Stomach smooth muscle (tissue), 2 donors: ENCODE measurements at regions not wholly inside any gene's neighbourhood (a gene's known extent, or its start where the extent isn't known, plus 50 kb on each side); places are given as distances from the start of the nearest gene placed in this dataset.

Experiments
- H3K27ac ChIP-seq: one replicate; pipeline ENCODE4 v1.7.0; 2013; ENCODE audit warnings: mild to moderate bottlenecking, low read length, inconsistent platforms
- H3K27me3 ChIP-seq, 2 donors: one replicate each; pipeline ENCODE4 v1.7.0; 2013; ENCODE audit warnings: low read length in 2 of 2; ENCODE audit not compliant: insufficient read depth in 2 of 2, control insufficient read depth in 1 of 2
- H3K36me3 ChIP-seq, 2 donors: one replicate each; pipeline ENCODE4 v1.7.0; 2013; ENCODE audit warnings: low read length in 2 of 2; ENCODE audit not compliant: control insufficient read depth in 2 of 2, insufficient read depth in 2 of 2
- H3K4me1 ChIP-seq: one replicate; pipeline ENCODE4 v1.7.0; 2013; ENCODE audit warnings: low read length; ENCODE audit not compliant: control insufficient read depth, insufficient read depth
- H3K4me3 ChIP-seq, 2 donors: one replicate each; pipeline ENCODE4 v1.7.0; 2013; ENCODE audit warnings: low read length in 2 of 2
- H3K9ac ChIP-seq, 2 donors: one replicate each; pipeline ENCODE4 v1.7.0; 2013; ENCODE audit warnings: low read length in 2 of 2, mild to moderate bottlenecking in 1 of 2
- H3K9me3 ChIP-seq, 2 donors: one replicate each; pipeline ENCODE4 v1.7.0; 2013; ENCODE audit warnings: low read length in 2 of 2; ENCODE audit not compliant: control insufficient read depth in 2 of 2
- donor health status: healthy.
- donor health status: Pancreatic carcinoma.

DNA sequence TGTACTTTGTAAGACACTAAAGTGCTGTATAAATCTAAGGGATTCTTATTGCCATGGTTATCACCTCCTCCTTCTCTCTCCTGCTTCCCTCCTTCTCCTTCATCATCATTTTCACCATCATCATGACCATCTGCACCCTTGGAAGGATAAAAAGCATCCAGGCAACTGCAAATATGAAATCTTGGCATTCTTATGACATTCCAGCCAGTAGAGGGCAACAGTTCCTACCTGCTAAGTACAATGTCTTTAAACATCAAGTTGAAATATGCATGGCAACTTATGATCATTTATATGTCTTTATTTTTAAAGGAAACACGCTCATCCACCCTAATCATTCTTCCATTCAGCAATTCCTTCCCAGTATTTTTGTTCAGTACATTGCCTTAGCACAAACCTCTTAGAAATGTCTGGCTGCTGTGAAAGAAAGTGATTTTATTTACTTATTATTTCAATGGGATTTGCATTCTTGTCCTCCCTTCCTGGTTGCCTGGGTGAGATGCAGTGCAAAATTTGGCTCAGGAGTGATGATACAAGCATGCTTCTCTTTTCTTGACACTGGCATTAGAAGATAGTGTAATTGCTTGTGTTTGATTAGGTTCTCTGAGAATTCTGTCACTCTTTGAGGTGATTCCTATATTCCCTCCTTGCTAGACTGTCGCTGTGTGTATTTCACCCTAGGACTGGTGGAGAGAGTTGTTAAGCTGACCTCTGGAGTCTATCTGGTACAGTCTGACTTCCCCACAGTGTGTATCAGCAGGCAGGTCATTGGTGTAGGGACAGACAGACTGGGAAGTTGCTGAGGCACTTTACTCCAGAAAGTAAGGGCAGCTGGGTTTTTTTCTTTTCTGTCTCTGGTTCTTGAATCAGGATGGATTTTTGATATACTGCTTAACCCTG is 188.5 kb upstream of the BMPER start:
- no peak overlapping the region for H3K4me3 ChIP-seq
- no peak overlapping the region for H3K9ac ChIP-seq
- H3K36me3 ChIP-seq = no peaks in the 10 kb centered on the region
- H3K27me3 ChIP-seq = no peaks in the 10 kb centered on the region
- H3K9me3 ChIP-seq = peaks cover 0 to 2% of the 10 kb centered on the region in 2 donors
- H3K4me1 ChIP-seq = peaks cover 10% of the 10 kb centered on the region
- no peak overlapping the region for H3K27ac ChIP-seq

DNA sequence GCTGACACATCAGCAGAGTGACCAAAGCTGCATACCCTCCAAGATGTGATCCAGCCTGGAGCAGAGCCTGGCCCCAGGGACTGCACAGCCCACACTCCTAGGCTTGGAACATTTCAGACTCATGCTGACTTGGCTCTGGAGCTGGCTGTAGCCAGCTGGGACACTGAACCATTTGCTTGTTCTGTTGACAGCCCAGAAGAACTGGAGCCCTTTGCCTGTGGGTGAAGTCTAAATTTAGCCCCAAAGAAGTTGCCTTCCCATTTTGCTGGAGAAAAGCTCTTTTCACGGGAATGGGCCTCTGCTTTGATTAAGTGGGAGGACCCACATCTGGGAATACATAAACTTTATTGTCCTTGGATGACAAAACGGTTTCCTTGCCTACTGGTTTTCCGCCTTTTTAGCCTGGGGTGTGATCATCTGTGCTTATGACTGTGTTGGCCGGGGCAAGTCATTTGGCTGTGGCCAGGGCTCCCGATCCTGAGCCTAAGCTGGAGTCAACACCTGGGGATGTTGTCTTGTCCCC is 186.2 kb upstream of the BMPER start:
- Histone ChIP-seq H3K4me3 (no peak overlapping the region), H3K4me1 (peaks cover 10% of the 10 kb centered on the region), H3K27me3 (no peaks in the 10 kb centered on the region), H3K9ac (no peak overlapping the region), H3K9me3 (peaks cover 0 to 2% of the 10 kb centered on the region in 2 donors), H3K36me3 (no peaks in the 10 kb centered on the region), H3K27ac (no peak overlapping the region)

DNA sequence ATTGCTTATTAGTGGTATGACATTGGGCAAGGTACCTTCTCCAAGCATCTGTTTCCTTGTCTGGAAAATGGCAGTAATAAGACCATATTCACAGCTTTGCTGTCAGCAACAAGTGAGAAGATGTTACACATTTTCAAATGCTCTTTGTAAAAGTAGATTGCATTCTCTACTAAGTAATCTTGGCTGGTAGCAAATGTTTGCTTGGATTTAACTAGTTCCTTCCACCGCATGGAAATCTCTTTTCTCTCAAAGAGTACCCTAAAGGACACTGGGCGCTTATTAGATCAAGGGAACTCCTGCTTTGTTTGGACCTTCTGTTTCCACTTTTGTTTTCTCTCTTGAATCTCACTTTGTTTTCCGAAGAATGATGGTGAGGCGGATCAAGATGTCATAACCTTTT is 185.2 kb upstream of the BMPER start:
- Histone ChIP-seq H3K4me3 (no peak overlapping the region), H3K9me3 (peaks cover 0 to 2% of the 10 kb centered on the region in 2 donors), H3K9ac (no peak overlapping the region), H3K36me3 (no peaks in the 10 kb centered on the region), H3K27ac (no peak overlapping the region), H3K4me1 (peaks cover 10% of the 10 kb centered on the region), H3K27me3 (no peaks in the 10 kb centered on the region)

DNA sequence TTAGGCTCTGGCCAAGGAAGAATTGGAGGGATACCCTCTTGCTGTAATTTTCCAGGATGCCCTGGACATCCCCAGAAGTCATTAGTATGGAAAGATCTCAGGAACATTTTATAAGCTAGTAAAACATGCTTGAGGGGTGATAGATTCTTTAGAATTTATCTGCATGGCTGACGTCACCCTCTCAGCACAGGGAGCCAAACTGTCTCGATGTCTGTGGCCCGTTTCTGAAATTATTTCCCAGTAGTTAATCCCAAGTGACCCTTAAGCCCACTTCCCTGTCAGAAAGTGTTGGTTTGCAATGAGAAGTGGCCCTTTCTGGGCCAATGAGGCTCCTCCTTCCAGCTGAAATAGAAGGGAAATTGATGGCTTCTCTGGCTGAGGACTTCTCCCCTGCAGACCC is 184.5 kb upstream of the BMPER start:
- no peak overlapping the region for H3K27ac ChIP-seq
- H3K9me3 ChIP-seq = peaks cover 0 to 2% of the 10 kb centered on the region in 2 donors
- H3K4me1 ChIP-seq = peaks cover 10% of the 10 kb centered on the region
- H3K4me3 ChIP-seq = no peak overlapping the region
- H3K27me3 ChIP-seq = no peaks in the 10 kb centered on the region
- no peaks in the 10 kb centered on the region for H3K36me3 ChIP-seq
- H3K9ac ChIP-seq = no peak overlapping the region

DNA sequence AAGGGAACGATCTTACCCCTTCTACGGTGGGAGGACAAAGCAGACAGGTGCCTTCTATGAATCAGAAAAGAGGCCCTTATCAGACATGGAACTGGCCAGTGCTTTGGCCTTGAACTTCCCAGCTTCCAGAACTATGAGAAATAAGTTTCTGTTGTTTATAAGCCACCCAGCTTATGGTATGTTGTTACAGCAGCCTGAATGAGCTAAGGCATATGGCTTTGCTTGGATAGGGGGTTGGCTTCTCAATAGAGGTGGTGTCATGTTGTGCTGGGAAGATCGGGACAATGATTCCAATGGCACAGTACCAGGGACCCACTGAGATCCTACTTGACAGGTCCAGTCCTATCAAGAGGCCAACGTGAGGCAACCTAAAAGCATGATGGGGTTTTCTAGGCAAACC is 183.4 kb upstream of the BMPER start:
- Histone ChIP-seq H3K36me3 (no peaks in the 10 kb centered on the region), H3K27me3 (no peaks in the 10 kb centered on the region), H3K9me3 (peaks cover 0 to 2% of the 10 kb centered on the region in 2 donors), H3K9ac (no peak overlapping the region), H3K4me3 (no peak overlapping the region), H3K4me1 (peaks cover 10% of the 10 kb centered on the region), H3K27ac (no peak overlapping the region)

DNA sequence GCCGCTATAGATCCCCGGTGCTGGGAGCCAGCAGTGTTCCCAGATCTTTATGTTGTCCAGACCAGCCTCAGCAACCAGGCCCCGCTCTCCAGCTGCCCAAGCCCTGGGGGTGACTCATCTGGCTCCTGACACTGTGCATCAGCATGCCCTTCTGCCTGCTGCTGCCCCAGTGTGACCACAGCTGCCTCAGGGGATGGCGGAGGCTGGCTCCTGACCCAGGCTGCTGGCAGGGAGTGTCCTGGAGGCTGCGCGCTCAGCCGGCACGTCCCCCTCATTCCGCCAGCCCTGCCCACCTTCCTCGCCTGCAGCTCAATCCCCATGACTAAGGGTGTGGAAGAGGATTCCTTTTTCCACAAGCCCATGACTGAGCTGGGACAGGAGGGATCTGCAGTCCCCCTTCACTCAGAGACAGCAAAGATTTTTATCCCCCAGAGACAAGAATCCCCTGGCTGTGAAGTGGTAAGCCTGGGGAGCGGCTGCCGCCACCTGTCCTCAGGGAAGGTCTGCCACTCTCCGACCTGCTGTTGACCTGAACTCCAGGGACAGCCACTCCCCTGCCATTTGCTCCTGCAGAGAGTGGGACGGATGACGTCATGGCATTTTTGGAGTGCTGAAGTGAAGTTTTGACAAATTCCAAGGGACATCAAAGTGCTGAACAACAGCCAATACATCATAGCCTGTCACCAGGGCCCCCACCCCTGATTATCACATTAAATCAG is 182.8 kb upstream of the BMPER start:
- H3K9me3 ChIP-seq = no peaks in the 10 kb centered on the region
- H3K27ac ChIP-seq = no peak overlapping the region
- H3K4me3 ChIP-seq = no peak overlapping the region
- H3K9ac ChIP-seq = no peak overlapping the region
- peaks cover 10% of the 10 kb centered on the region for H3K4me1 ChIP-seq
- H3K36me3 ChIP-seq = no peaks in the 10 kb centered on the region
- no peaks in the 10 kb centered on the region for H3K27me3 ChIP-seq

DNA sequence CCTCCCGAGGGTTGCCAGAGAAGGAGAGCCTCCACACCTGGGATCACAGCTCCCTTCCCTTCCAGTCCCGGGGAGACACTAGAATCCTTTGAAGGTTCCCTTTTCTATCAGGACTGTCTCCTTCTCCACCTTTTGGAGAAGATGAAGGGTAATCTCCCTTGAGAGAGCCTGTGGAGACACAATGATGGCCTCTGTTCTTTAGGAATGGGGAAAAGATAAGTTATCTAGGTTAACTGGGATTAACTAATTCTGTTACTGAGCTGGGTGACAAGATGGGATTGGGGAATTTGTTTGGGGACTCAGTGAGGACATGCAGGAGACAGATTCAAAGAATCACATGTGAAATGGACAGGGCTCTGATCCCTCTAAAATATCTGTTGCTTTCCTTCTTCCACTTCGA is 181.1 kb upstream of the BMPER start:
- no peaks in the 10 kb centered on the region for H3K36me3 ChIP-seq
- no peaks in the 10 kb centered on the region for H3K9me3 ChIP-seq
- no peak overlapping the region for H3K27ac ChIP-seq
- peaks cover 7% of the 10 kb centered on the region for H3K4me1 ChIP-seq
- no peaks in the 10 kb centered on the region for H3K27me3 ChIP-seq
- H3K9ac ChIP-seq = no peak overlapping the region
- no peak overlapping the region for H3K4me3 ChIP-seq

DNA sequence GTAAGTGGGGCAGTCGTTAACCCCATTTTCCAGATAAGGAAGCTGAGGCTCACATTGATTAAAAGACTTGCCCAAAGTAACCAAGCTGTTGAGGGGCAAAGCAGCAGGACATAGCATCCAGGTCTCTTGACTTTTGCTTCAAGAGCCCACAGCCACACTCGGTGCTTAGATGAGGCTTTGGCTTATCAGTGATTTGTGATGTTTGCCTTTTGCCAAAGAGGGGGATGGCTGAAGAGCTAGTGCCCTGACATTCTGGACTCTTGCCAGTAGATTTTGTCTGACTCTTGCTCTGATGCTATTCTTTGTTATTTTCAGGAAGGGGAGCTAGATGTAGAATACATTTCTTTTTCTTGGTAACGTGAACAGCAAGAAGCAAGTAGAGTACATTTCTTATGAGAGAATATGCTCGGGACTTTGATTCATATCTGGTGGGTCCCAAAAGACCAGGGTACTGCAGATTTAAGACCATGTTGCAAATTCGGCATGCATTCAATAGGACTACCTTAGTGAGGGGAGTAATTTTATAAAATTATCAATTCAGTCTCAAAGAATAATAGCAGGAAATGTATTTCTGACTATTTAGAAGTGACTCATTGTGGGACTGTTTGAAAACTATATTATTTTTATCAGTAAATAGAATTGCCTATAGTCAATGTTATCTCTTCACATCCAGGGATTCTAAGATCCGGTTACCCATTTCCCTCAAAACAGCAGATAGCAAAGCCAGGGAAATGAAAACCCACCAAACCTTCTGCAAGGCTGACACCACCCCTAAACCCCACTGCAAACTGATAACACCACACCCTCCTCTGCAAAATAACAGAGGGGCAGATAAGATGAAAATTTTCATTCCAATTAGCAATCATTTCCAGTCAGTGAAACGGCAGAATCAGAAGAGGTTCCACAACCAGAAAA is 180.0 kb upstream of the BMPER start:
- Histone ChIP-seq H3K4me3 (no peak overlapping the region), H3K27ac (no peak overlapping the region), H3K9ac (no peak overlapping the region), H3K9me3 (no peaks in the 10 kb centered on the region), H3K27me3 (no peaks in the 10 kb centered on the region), H3K4me1 (peaks cover 8% of the 10 kb centered on the region), H3K36me3 (no peaks in the 10 kb centered on the region)

DNA sequence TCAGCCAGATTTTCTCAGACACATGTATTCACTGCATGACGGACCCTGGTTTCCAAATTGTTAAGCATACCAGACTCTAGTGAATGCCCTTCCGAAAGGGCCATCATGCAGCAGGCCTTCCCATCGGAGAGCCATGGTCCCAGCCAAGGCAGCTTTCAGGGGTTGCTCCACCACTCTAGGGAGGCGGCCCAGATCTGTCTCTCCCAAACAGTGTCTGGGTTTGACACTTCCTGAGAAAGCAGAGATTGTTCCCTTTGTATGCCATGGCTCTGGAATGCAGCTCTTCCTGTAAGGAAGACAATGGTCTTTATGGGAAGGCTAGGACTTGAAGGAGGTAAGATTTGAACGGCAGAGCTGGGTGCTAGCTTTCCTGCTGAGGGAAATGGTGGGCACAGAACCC is 178.8 kb upstream of the BMPER start:
- peaks cover 8% of the 10 kb centered on the region for H3K4me1 ChIP-seq
- H3K4me3 ChIP-seq = no peak overlapping the region
- no peak overlapping the region for H3K9ac ChIP-seq
- no peaks in the 10 kb centered on the region for H3K36me3 ChIP-seq
- H3K9me3 ChIP-seq = no peaks in the 10 kb centered on the region
- no peak overlapping the region for H3K27ac ChIP-seq
- H3K27me3 ChIP-seq = no peaks in the 10 kb centered on the region

DNA sequence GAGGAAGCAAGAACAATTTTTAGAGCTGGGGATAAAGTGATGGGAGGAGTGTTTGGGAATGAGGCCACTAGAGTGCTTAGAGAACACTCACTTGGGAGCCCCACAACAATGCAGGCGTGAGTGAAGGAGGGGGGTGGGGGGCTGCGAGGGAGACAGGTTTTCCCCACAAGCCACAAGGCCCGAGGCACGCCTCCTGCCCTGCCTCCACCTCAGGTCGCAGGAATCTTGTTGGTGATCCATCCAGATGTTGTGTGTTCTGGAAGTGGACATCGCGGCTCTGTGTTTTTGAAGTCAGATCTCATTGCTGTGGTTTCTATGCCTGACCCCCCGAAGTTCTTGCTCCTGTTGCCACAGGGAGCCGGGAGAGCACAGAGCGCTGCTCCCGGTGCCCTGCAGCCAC is 178.0 kb upstream of the BMPER start:
- H3K27ac ChIP-seq = no peak overlapping the region
- no peaks in the 10 kb centered on the region for H3K36me3 ChIP-seq
- H3K4me1 ChIP-seq = peaks cover 8% of the 10 kb centered on the region

More for the DNA sequence above, 178.0 kb upstream of the BMPER start:
- Histone ChIP-seq H3K4me3 (no peak overlapping the region), H3K9me3 (no peaks in the 10 kb centered on the region), H3K27me3 (no peaks in the 10 kb centered on the region), H3K9ac (no peak overlapping the region)
